ENCODE measurements at regions not wholly inside any gene's neighbourhood (a gene's known extent, or its start where the extent isn't known, plus 50 kb on each side); places are given as distances from the start of the nearest gene placed in this dataset.

GRCh38 chr6:25174678-25175077 lies 104.5 kb upstream of the CARMIL1 start:
- Histone ChIP-seq H3K36me3 (ENCODE audit: control insufficient read depth, insufficient read depth, low read length) (no peaks in the 10 kb centered on the region), H3K4me3 (ENCODE audit: low read depth, low read length) (no peak overlapping the region), H3K27me3 (ENCODE audit: control insufficient read depth, insufficient read depth, low read length) (no peaks in the 10 kb centered on the region)
- TF ChIP-seq CTCF (IDR thresholded peaks at IDR 0.05; ENCODE audit: insufficient read depth, low read length, severe bottlenecking), result no peak
- no peak for DNase-seq (ENCODE audit: low read depth)
- no peak for FAIRE-seq

GRCh38 chr6:25175196-25175595 lies 104.0 kb upstream of the CARMIL1 start:
- no peaks in the 10 kb centered on the region for H3K27me3 ChIP-seq (ENCODE audit: control insufficient read depth, insufficient read depth, low read length)
- DNase-seq (ENCODE audit: low read depth) (peak; percentile 84), FAIRE-seq (no peak)
- no peak for TF ChIP-seq CTCF (IDR thresholded peaks at IDR 0.05; ENCODE audit: insufficient read depth, low read length, severe bottlenecking)
- no peaks in the 10 kb centered on the region for H3K36me3 ChIP-seq (ENCODE audit: control insufficient read depth, insufficient read depth, low read length)
- no peak overlapping the region for H3K4me3 ChIP-seq (ENCODE audit: low read depth, low read length)

GRCh38 chr6:25175681-25176080 lies 103.5 kb upstream of the CARMIL1 start:
- Histone ChIP-seq H3K36me3 (ENCODE audit: control insufficient read depth, insufficient read depth, low read length) (no peaks in the 10 kb centered on the region), H3K27me3 (ENCODE audit: control insufficient read depth, insufficient read depth, low read length) (no peaks in the 10 kb centered on the region), H3K4me3 (ENCODE audit: low read depth, low read length) (no peak overlapping the region)
- no peak for DNase-seq (ENCODE audit: low read depth)
- TF ChIP-seq CTCF (IDR thresholded peaks at IDR 0.05; ENCODE audit: insufficient read depth, low read length, severe bottlenecking), result no peak
- FAIRE-seq, result no peak

GRCh38 chr6:25176466-25176865 lies 102.7 kb upstream of the CARMIL1 start:
- Histone ChIP-seq H3K4me3 (ENCODE audit: low read depth, low read length) (no peak overlapping the region), H3K36me3 (ENCODE audit: control insufficient read depth, insufficient read depth, low read length) (no peaks in the 10 kb centered on the region), H3K27me3 (ENCODE audit: control insufficient read depth, insufficient read depth, low read length) (no peaks in the 10 kb centered on the region)
- DNase-seq (ENCODE audit: low read depth) (no peak), FAIRE-seq (no peak)
- no peak for TF ChIP-seq CTCF (IDR thresholded peaks at IDR 0.05; ENCODE audit: insufficient read depth, low read length, severe bottlenecking)

DNA sequence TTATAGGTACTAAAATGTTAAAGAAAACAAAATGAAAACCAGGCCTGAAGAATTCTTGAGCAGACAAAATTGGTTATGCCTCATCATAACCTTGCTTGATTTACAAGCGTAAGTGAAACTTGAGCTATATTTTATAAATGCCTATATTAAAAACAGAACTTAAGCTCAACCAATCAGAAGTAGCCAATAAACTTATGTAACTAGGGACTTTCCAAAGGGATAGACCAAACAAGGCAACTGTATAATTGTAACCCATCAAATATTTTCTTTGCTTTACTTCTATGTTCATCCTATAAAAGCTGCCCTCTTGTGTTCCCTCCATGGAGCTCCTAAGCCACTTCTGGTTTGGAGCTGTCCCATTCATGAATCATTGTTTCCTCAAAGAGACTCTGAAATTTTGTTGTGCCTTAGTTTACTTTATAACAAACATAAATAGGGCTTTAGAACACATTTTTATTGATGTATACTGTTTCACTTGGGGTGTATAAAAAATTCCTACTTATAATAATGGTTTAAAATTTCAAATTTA lies 101.6 kb upstream of the CARMIL1 start:
- TF ChIP-seq CTCF (IDR thresholded peaks at IDR 0.05; ENCODE audit: insufficient read depth, low read length, severe bottlenecking), result no peak
- Histone ChIP-seq H3K36me3 (ENCODE audit: control insufficient read depth, insufficient read depth, low read length) (no peaks in the 10 kb centered on the region), H3K4me3 (ENCODE audit: low read depth, low read length) (no peak overlapping the region), H3K27me3 (ENCODE audit: control insufficient read depth, insufficient read depth, low read length) (no peaks in the 10 kb centered on the region)
- DNase-seq (ENCODE audit: low read depth), result no peak
- no peak for FAIRE-seq

GRCh38 chr6:25178336-25179035 lies 100.7 kb upstream of the CARMIL1 start:
- Histone ChIP-seq H3K27me3 (ENCODE audit: control insufficient read depth, insufficient read depth, low read length) (no peaks in the 10 kb centered on the region), H3K4me3 (ENCODE audit: low read depth, low read length) (no peak overlapping the region), H3K36me3 (ENCODE audit: control insufficient read depth, insufficient read depth, low read length) (no peaks in the 10 kb centered on the region)
- FAIRE-seq, result no peak
- no peak for TF ChIP-seq CTCF (IDR thresholded peaks at IDR 0.05; ENCODE audit: insufficient read depth, low read length, severe bottlenecking)
- DNase-seq (ENCODE audit: low read depth), result no peak

Data from bronchial epithelial cell (primary cell).